ENCODE measurements at regions not wholly inside any gene's neighbourhood (a gene's known extent, or its start where the extent isn't known, plus 50 kb on each side); places are given as distances from the start of the nearest gene placed in this dataset.

DNA sequence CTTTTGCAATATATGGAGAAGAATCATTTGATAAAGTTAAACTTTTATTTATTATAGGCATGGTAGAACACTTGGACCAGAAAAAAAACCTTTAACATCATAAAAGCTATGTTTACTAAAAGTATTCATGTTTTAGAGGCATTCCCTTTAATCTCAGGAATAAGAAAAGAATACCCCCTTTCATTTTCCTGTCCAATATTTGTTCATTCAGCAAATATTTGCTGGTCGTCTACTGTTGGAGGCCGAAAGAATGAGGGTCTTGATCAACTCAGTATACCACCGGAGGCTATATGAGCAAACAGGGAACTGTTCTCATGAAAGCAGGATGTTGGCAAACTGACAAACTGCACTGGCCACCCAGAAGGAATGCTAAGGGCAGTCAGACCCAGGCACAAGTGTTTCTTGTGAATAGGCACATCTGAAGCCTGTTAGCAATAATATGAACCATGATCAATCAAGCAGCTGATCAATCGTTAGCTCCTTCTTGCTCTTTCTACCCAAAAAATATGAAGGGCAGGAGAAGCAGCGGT, 480.8 kb upstream of the FAT1 start:
- H3K4me1 Mint-ChIP-seq (ENCODE audit: low read depth), result no peaks in the 10 kb centered on the region
- H3K9me3 Mint-ChIP-seq, result peaks cover 16% of the 10 kb centered on the region
- H3K27me3 Mint-ChIP-seq (ENCODE audit: low read depth), result no peaks in the 10 kb centered on the region
- H3K36me3 Mint-ChIP-seq (ENCODE audit: low read depth), result no peaks in the 10 kb centered on the region
- H3K4me3 Mint-ChIP-seq, result no peak overlapping the region
- no peak overlapping the region for H3K27ac Mint-ChIP-seq
- DNase-seq (ENCODE audit: low spot score), result no peak

DNA sequence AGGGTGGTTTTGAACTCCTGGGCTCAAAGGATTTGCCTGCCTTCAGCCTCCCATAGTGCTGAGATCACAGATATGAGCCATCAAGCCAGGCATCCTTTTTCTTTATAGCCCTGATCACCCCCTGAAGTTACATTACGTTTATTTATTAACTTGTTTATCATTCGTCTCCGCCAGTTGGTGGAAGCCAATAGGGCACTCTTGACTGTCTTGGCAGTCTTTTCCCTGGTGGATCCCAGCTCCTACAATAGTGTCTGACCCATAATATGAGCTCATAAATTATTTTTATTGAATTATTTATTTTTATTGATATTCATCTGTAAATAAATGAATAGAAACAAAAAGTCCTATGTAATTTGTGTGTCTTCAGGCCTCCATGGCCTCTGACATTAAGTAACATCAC, 484.3 kb upstream of the FAT1 start:
- Mint-ChIP-seq H3K36me3 (ENCODE audit: low read depth) (no peaks in the 10 kb centered on the region), H3K27ac (no peak overlapping the region), H3K4me3 (no peak overlapping the region), H3K4me1 (ENCODE audit: low read depth) (no peaks in the 10 kb centered on the region), H3K9me3 (peaks cover 36% of the 10 kb centered on the region), H3K27me3 (ENCODE audit: low read depth) (no peaks in the 10 kb centered on the region)
- DNase-seq (ENCODE audit: low spot score), result no peak

DNA sequence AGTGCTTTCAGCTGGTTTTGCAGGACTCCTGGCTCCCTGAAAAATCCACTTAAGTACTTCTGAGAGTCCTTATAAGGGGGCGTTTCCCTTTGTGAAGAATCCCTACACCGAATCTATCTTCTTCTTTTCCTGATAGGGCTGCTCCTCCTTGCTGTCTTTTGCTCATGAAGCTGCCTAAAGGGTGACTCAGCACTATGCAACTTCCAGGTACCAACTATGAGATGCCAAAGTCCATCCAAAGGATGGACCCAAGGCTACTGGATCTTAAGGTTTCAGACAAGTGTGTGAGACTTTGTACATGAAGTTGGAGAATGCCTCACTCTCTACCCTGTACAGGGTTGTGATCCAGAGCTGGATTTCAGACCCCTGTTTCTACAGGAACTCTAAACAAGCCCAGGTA, 485.0 kb upstream of the FAT1 start:
- Mint-ChIP-seq H3K9me3 (peaks cover 40% of the 10 kb centered on the region), H3K4me1 (ENCODE audit: low read depth) (no peaks in the 10 kb centered on the region), H3K36me3 (ENCODE audit: low read depth) (no peaks in the 10 kb centered on the region), H3K27me3 (ENCODE audit: low read depth) (no peaks in the 10 kb centered on the region), H3K27ac (no peak overlapping the region), H3K4me3 (no peak overlapping the region)
- DNase-seq (ENCODE audit: low spot score), result no peak

DNA sequence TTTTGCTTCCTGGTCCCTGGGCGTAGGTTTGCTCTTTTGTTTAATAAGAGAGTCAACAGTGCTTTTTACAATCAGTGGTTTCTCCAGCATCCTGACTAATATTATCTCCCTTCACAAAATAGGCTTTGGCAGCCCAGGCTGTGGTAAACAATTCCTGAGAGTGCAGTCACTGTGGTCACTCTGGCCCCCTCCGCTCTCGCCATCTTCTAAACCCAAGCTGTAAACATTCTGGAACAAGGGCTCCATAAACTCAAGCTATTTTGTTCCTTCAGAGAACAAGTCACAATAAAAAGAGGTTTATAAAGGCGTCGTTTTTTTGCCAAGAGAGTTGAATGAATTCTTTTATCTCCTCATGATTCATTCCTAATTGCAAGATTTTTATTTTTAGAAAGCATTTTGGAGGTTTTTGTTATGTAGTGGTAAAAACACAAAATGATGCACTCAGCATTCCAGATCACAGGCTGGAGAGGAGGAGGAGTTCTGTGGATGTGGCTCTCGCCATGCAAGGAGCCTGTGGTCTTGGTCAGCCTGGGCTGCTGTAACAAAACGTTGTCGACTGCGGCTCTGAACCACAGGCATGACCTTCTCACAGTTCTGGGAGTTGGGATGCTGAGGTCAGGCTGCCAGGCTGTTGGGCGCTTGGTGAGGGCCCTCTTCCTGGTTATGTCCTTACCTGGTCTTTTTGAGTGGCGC, 486.4 kb upstream of the FAT1 start:
- Mint-ChIP-seq H3K9me3 (peaks cover 36% of the 10 kb centered on the region), H3K27me3 (ENCODE audit: low read depth) (no peaks in the 10 kb centered on the region), H3K27ac (no peak overlapping the region), H3K36me3 (ENCODE audit: low read depth) (no peaks in the 10 kb centered on the region), H3K4me3 (no peak overlapping the region), H3K4me1 (ENCODE audit: low read depth) (no peaks in the 10 kb centered on the region)
- no peak for DNase-seq (ENCODE audit: low spot score)

DNA sequence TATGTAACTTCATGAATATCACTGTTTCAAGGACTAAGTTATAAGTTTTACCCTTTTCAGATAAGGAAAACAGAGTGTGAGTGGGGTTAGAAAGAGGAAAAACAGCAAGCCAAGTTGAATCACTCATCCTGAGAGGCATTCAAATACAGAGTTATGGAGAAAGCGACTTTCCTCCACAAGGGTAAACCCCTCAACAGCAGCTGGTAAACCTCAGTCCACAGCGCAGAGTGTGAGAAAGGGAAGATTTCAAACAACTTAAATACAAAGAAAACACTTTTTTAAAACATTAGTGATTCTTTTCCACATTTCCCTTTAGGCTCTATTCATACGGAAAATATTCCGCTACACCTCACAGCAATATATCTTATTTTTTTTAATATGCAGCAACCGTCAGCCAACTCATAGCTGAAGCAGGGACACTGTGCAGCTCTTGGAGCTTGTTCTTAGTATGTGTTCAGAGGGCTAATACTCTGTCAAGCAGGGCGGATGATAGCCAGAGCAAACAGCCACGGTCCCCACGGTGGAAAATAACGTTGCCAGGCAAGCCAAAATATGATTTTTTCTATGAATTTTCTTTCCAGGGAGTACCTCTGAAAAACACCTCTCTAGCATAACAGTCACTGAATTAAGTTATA, 488.9 kb upstream of the FAT1 start:
- Mint-ChIP-seq H3K36me3 (ENCODE audit: low read depth) (no peaks in the 10 kb centered on the region), H3K4me1 (ENCODE audit: low read depth) (no peaks in the 10 kb centered on the region), H3K27ac (no peak overlapping the region), H3K4me3 (no peak overlapping the region), H3K9me3 (peaks cover 52% of the 10 kb centered on the region), H3K27me3 (ENCODE audit: low read depth) (no peaks in the 10 kb centered on the region)
- DNase-seq (ENCODE audit: low spot score), result no peak

DNA sequence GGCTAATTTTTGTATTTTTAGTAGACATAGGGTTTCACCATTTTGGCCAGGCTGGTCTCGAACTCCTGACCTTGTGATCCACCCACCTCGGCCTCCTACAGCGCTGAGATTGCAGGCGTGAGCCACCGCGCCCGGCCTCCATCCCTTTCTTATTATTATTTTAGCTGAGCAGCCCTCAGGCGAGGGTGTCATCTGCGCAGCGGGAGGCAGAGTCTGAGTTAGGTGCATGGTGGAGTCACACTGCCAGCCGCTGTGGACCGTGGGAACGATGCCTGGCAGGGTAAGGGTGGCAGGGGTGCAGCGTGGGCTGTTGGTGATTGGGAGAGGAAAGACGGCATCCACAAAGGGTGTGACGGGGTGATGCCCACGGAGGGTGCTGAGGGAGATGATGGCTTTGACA, 491.8 kb upstream of the FAT1 start:
- H3K36me3 Mint-ChIP-seq (ENCODE audit: low read depth), result no peaks in the 10 kb centered on the region
- no peak for DNase-seq (ENCODE audit: low spot score)
- no peaks in the 10 kb centered on the region for H3K4me1 Mint-ChIP-seq (ENCODE audit: low read depth)
- no peak overlapping the region for H3K27ac Mint-ChIP-seq
- H3K27me3 Mint-ChIP-seq (ENCODE audit: low read depth), result no peaks in the 10 kb centered on the region
- peaks cover 37% of the 10 kb centered on the region for H3K9me3 Mint-ChIP-seq
- H3K4me3 Mint-ChIP-seq, result no peak overlapping the region

DNA sequence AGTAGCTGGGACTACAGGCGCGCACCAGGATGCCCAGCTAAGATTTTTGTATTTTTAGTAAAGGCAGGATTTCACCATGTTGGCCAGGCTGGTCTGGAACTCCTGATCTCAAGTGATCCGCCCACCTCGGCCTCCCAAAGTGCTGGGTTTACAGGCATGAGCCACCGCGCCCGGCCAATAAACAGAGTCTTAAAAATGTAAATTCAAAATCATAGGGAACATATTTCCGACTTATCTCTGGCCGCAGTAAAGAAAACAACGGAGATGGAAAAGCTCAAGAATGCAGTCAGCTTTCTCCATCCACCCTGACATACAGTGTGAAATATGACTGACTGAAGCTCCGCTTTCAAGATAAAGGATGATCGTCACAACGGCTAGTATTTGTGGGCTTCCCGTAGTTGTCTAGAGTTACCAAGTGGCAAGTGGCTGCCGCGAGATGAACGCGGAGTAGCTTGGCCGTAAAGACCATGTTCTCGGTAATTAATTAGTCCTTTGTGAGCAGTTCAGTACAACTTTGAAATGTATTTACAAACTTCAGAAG, 495.1 kb upstream of the FAT1 start:
- no peaks in the 10 kb centered on the region for H3K4me1 Mint-ChIP-seq (ENCODE audit: low read depth)
- DNase-seq (ENCODE audit: low spot score), result no peak
- no peaks in the 10 kb centered on the region for H3K36me3 Mint-ChIP-seq (ENCODE audit: low read depth)
- H3K27me3 Mint-ChIP-seq (ENCODE audit: low read depth), result no peaks in the 10 kb centered on the region
- H3K9me3 Mint-ChIP-seq, result peaks cover 16% of the 10 kb centered on the region
- no peak overlapping the region for H3K4me3 Mint-ChIP-seq
- H3K27ac Mint-ChIP-seq, result no peak overlapping the region

- no peaks in the 10 kb centered on the region for H3K27me3 Mint-ChIP-seq (ENCODE audit: low read depth)
- H3K9me3 Mint-ChIP-seq, result peaks cover 16% of the 10 kb centered on the region
- no peak overlapping the region for H3K4me3 Mint-ChIP-seq
- no peaks in the 10 kb centered on the region for H3K36me3 Mint-ChIP-seq (ENCODE audit: low read depth)
- no peak overlapping the region for H3K27ac Mint-ChIP-seq
- H3K4me1 Mint-ChIP-seq (ENCODE audit: low read depth), result no peaks in the 10 kb centered on the region
- DNase-seq (ENCODE audit: low spot score), result no peak
Observed at GRCh38 chr4:187224560-187224959, 500.9 kb upstream of the FAT1 start.

- Mint-ChIP-seq H3K27ac (no peak overlapping the region), H3K9me3 (peaks cover 25% of the 10 kb centered on the region), H3K4me1 (ENCODE audit: low read depth) (no peaks in the 10 kb centered on the region), H3K27me3 (ENCODE audit: low read depth) (no peaks in the 10 kb centered on the region), H3K36me3 (ENCODE audit: low read depth) (no peaks in the 10 kb centered on the region), H3K4me3 (no peak overlapping the region)
- no peak for DNase-seq (ENCODE audit: low spot score)
Observed at GRCh38 chr4:187227907-187228704, 504.4 kb upstream of the FAT1 start.

GRCh38 chr4:187232196-187232595, 508.5 kb upstream of the FAT1 start:
- H3K4me1 Mint-ChIP-seq (ENCODE audit: low read depth), result no peaks in the 10 kb centered on the region
- no peak overlapping the region for H3K27ac Mint-ChIP-seq
- H3K27me3 Mint-ChIP-seq (ENCODE audit: low read depth), result no peaks in the 10 kb centered on the region
- H3K36me3 Mint-ChIP-seq (ENCODE audit: low read depth), result no peaks in the 10 kb centered on the region
- DNase-seq (ENCODE audit: low spot score), result no peak
- peaks cover 20% of the 10 kb centered on the region for H3K9me3 Mint-ChIP-seq
- no peak overlapping the region for H3K4me3 Mint-ChIP-seq

DNA sequence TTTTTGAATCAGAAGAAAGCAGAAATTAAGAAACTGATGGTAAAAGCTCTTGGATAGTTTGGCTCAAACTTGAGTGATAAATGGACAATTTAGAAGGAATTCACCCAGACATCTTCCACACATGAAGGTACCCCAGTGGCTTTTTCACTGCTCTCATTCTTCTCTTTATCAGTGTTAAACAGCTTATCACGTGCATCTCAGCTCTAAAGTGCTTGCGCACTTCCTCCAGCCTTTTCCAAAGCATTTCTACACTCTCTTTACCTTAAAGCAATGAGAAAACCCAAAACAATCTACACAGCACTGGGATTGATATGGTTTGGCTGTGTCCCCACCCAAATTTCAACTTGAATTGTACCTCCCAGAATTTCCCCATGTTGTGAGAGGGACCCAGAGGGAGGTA, 509.1 kb upstream of the FAT1 start:
- Mint-ChIP-seq H3K36me3 (ENCODE audit: low read depth) (no peaks in the 10 kb centered on the region), H3K9me3 (peaks cover 19% of the 10 kb centered on the region), H3K27ac (no peak overlapping the region), H3K4me3 (no peak overlapping the region), H3K4me1 (ENCODE audit: low read depth) (no peaks in the 10 kb centered on the region), H3K27me3 (ENCODE audit: low read depth) (no peaks in the 10 kb centered on the region)
- no peak for DNase-seq (ENCODE audit: low spot score)

DNA sequence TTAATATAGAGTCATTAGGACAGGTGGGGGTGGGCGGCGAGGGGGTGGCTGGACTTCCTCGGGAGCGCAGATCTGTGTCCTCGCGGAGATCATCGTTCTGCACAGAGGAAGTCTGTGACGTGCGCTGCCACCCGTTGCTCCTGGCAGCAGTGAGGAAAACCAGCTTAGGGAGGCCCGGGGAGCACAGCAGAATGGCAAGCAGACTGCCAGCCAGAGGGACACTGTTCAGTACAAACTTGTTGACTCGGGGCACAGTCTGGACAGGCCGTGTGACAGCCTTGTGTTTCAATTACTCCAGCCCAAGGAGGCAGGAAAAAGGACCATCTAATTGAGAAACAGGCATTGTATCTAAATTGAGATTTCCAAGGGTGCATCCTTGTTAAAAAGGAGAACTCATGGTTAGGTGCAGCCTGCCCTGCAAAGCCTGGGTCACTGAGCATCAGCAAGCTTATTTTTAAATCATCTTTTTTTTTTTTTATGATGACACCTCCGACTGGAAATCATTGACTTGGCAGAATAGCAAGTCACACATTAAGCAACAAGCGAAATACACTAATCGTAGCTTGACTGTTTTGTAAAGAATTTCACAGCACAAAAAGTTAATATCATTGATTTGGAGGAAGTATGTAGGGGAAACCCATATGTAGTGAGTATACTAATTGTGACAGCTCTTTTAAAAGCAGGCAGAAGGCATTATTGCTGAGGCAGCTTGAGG, 512.0 kb upstream of the FAT1 start:
- Mint-ChIP-seq H3K27ac (no peak overlapping the region), H3K9me3 (peaks cover 30% of the 10 kb centered on the region), H3K4me3 (no peak overlapping the region), H3K4me1 (ENCODE audit: low read depth) (no peaks in the 10 kb centered on the region), H3K27me3 (ENCODE audit: low read depth) (no peaks in the 10 kb centered on the region), H3K36me3 (ENCODE audit: low read depth) (no peaks in the 10 kb centered on the region)
- DNase-seq (ENCODE audit: low spot score), result no peak

DNA sequence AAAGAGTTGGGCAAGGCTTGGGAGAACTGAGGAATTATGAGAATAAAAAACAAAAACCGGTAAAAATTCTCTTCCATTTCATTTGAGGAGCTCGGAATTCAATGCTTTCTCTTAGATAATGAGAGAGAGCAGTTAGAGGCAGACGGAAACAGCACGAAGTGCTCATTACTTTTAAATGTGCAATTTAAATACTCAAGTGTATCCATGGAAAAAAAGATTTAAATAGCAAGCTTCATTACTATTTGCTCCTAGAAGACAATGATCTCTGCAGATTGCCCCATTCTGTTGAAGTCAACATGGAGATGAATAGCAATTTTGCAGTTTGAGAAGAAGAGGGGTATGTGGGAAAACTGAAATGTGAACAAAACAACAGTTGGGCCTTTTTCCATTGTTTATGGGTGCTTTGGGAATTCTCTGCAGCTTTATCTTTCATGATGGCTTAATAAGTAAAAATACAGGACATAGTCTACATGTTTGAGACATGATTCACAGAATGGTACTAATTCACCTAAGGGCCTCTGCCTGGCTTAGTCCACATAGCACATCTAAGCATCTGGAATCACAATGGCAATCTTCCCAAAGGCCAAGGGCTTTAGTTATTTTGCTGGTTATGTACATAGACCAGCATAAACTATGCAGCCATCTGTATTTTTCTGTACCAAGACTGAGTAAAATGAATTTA, 512.7 kb upstream of the FAT1 start:
- no peak overlapping the region for H3K27ac Mint-ChIP-seq
- H3K4me1 Mint-ChIP-seq (ENCODE audit: low read depth), result no peaks in the 10 kb centered on the region
- DNase-seq (ENCODE audit: low spot score), result no peak
- no peaks in the 10 kb centered on the region for H3K36me3 Mint-ChIP-seq (ENCODE audit: low read depth)
- no peak overlapping the region for H3K4me3 Mint-ChIP-seq
- H3K9me3 Mint-ChIP-seq, result peaks cover 26% of the 10 kb centered on the region
- H3K27me3 Mint-ChIP-seq (ENCODE audit: low read depth), result no peaks in the 10 kb centered on the region

All from T-helper 2 cell treated with Interferon-gamma antibody and Interleukin-4, amounts not matched to agents 5 μg/mL and 100 μg/mL, for 36 hours (primary cell).